ENCODE measurements at regions not wholly inside any gene's neighbourhood (a gene's known extent, or its start where the extent isn't known, plus 50 kb on each side); places are given as distances from the start of the nearest gene placed in this dataset.

DNA sequence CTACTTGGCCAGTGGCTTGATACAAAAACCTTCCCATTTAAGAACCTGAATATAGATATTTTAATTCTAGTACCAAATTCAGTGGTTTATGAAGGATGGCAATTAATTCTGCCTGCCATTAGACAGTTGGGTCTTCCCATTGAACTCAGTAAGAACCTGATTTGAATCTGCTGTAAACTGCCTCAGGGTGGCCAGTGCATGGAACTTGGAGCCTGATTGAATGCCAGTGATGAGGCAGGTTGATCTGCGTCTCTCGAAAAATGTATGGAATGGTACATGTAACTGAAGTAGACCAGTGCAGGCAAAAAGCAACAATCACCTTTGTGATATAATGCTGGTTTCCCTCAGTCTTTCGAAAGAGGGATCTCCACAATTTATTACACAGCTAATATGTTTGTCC lies 421.4 kb downstream of the TMA16 start:
- TF ChIP-seq CTCF (IDR thresholded peaks at IDR 0.05; ENCODE audit: low read depth, low read length) (no peak), EZH2phosphoT487 (IDR thresholded peaks at IDR 0.05; ENCODE audit: low read depth) (no peak)

All from OCI-LY3 (cell line).